ENCODE measurements at regions not wholly inside any gene's neighbourhood (a gene's known extent, or its start where the extent isn't known, plus 50 kb on each side); places are given as distances from the start of the nearest gene placed in this dataset.

DNA sequence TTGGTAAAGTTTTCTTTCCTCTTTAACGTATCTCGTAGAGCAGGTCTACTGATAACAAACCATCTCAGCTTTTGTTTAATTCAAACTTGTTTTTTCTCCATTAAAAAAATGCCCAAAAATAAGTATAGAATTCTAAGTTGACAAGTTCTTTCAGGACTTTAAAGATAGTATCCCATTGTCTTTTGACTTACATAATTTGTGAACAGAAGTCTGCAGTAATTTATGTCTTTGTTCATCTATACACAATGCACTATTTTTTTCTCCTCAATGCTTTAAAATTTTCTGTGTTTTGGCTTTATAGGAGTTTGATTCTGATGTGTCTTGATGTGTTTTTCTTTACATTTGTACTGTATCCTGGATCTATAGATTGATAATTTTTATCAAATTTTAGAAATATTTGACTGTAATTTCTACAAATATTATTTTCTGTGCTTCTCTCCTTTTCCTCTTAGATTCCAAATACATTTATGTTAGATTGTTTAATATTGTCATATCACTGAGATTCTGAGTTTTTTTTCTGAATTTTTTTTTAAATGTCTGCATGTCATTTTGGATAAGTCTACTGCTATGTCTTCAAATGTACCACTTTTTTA lies 143.3 kb downstream of the FTCDNL1 start:
- Mint-ChIP-seq H3K27me3 (peaks cover 7% of the 10 kb centered on the region), H3K4me1 (no peaks in the 10 kb centered on the region), H3K36me3 (ENCODE audit: low read depth) (no peaks in the 10 kb centered on the region), H3K4me3 (no peak overlapping the region), H3K9me3 (ENCODE audit: low read depth) (peaks cover 6% of the 10 kb centered on the region), H3K27ac (no peak overlapping the region)
- CTCF ChIA-PET: interaction anchor here (0.9 kb wide), 1 partner anchor 31 kb away, joined by 3 read pairs; no protein-coding TSS in a partner anchor
- POLR2A ChIA-PET: no interaction called here
- intact Hi-C loops (cut with DNase I, micrococcal nuclease): no loop called here
- DNase-seq (no peak), ATAC-seq (no peak)

DNA sequence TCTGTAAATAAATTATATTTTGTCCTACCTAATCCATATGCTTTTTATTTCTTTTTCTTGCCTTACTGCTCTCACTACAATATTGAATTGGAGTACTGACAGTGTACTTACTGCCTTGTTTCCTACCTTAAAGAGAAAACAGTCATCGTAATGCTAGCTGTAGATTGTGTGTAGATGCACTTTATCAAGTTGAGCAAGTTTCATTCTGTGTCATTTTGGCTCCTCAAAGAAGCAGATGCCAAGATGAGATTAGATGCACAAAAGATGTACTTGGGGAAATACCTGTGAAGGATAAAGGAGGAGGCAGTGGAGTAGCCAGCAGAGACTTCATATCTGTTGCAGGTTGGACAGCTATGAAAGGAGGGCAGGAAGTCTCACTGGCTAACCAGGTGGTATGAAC lies 145.5 kb downstream of the FTCDNL1 start:
- Mint-ChIP-seq H3K27me3 (peaks cover 3% of the 10 kb centered on the region), H3K4me3 (no peak overlapping the region), H3K4me1 (no peaks in the 10 kb centered on the region), H3K36me3 (ENCODE audit: low read depth) (no peaks in the 10 kb centered on the region), H3K9me3 (ENCODE audit: low read depth) (peaks cover 6% of the 10 kb centered on the region), H3K27ac (no peak overlapping the region)
- ChIA-PET POLR2A (no interaction called here), CTCF (interaction anchor here (1.5 to 3.1 kb wide), 2 partner anchors 27 to 32 kb away, joined by 3 to 49 read pairs; no protein-coding TSS in a partner anchor)
- intact Hi-C loops (cut with DNase I, micrococcal nuclease): loop anchor here (2.0 kb wide), 2 partner anchors 33 to 235 kb away; no protein-coding TSS in a partner anchor
- ATAC-seq (peak; percentile 70), DNase-seq (no peak)

DNA sequence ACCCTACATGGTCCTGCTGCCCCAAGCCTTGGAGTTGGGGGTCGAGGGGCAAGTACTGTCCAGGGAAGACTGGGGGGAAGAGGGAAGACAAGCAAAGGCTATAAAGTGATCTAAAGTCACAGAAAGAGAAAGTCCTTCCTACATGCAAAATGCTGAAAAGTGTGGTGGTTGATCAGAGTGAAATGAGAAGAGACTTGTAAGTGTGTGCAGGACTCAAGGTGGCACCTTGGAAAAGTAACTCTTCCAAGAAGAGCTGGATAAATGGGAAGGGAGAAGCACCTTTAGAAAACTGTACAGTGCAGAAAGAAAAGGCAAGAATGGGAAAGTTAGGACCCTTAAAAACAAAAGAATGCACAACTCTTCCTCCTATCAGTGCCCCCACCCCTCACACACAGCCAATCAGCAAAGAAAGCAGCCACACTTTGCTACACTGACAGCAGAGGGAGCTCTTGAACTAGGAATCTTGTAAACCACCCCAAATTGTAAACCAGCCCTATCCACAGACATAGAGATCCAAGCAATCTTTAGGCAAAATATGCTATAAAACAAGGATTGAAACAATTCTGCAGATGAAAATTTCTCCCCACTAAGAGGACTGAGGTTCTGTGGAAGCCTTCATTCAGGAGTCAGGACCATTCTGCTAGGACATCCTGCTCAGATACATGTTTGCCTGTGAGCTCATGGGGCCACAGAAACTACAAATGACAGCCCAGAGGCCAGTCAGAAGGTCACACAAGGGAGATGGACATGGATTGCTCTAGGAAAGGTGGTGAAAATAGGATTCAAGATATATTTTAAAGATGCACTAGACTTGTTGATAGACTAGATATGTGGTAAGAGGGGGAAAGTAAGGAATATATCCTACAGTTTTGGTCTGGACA lies 146.4 kb downstream of the FTCDNL1 start:
- H3K4me1 Mint-ChIP-seq: no peaks in the 10 kb centered on the region
- intact Hi-C loops (cut with DNase I, micrococcal nuclease): loop anchor here (1.0 to 5.0 kb wide), 5 partner anchors 34 to 1473 kb away; no protein-coding TSS in a partner anchor
- H3K4me3 Mint-ChIP-seq: no peak overlapping the region
- peaks cover 3% of the 10 kb centered on the region for H3K27me3 Mint-ChIP-seq
- peak; percentile 61 for ATAC-seq
- peaks cover 6% of the 10 kb centered on the region for H3K9me3 Mint-ChIP-seq (ENCODE audit: low read depth)
- H3K27ac Mint-ChIP-seq: no peak overlapping the region
- H3K36me3 Mint-ChIP-seq (ENCODE audit: low read depth): no peaks in the 10 kb centered on the region
- DNase-seq: peak; percentile 39
- ChIA-PET POLR2A (no interaction called here), CTCF (interaction anchor here (0.7 to 3.1 kb wide), 9 partner anchors 9 to 160 kb away, joined by 3 to 49 read pairs (median 3); no protein-coding TSS in a partner anchor)

DNA sequence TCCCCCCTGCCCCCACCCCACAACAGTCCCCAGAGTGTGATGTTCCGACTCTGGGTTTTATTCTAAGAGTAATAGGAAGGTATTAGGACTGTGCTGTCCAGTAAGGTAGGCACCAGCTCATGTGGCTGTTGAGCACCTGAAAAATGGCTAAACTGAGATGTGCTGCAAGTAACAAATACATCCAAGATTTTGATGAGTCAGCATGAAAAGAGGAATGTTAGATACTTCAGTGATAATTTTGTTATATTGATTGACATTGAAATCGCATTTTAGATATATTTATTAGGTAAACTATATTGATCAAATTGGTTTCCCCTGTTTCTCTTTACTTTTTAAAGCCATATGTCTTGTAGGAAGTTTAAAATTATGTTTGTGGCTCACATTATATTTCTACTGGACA lies 147.8 kb downstream of the FTCDNL1 start:
- DNase-seq (no peak), ATAC-seq (no peak)
- POLR2A ChIA-PET: no interaction called here
- Mint-ChIP-seq H3K36me3 (ENCODE audit: low read depth) (no peaks in the 10 kb centered on the region), H3K4me1 (no peaks in the 10 kb centered on the region), H3K4me3 (no peak overlapping the region), H3K27ac (no peak overlapping the region), H3K27me3 (no peaks in the 10 kb centered on the region), H3K9me3 (ENCODE audit: low read depth) (peaks cover 5% of the 10 kb centered on the region)
- intact Hi-C loops (cut with DNase I, micrococcal nuclease): loop anchor here in 1 of 2 experiments (5.0 kb wide), 1 partner anchor 1474 kb away; no protein-coding TSS in a partner anchor
- CTCF ChIA-PET: interaction anchor here (1.0 to 3.1 kb wide), 3 partner anchors 35 to 200 kb away, joined by 3 to 49 read pairs (median 3); no protein-coding TSS in a partner anchor

DNA sequence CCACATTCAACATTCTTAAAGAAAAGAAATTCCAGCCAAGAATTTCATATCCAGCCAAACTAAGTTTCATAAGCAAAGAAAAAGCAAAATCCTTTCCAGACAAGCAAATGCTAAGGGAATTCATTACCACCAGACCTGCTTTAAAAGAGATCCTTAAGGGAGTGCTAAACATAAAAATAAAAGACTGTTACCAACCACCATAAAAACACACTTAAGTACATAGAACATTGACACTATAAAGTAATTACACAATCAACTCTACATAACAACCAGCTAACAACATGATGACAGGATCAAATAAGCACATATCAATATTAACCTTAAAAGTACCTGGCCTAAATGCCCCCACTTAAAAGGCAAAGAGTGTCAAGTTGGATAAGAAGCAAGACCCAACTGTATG lies 153.5 kb downstream of the FTCDNL1 start:
- POLR2A ChIA-PET: no interaction called here
- Mint-ChIP-seq H3K27me3 (peaks cover 6% of the 10 kb centered on the region), H3K9me3 (ENCODE audit: low read depth) (no peaks in the 10 kb centered on the region), H3K27ac (no peak overlapping the region), H3K4me3 (no peak overlapping the region), H3K36me3 (ENCODE audit: low read depth) (no peaks in the 10 kb centered on the region), H3K4me1 (no peaks in the 10 kb centered on the region)
- DNase-seq (no peak), ATAC-seq (no peak)
- intact Hi-C loops (cut with DNase I, micrococcal nuclease): no loop called here
- CTCF ChIA-PET: no interaction called here

DNA sequence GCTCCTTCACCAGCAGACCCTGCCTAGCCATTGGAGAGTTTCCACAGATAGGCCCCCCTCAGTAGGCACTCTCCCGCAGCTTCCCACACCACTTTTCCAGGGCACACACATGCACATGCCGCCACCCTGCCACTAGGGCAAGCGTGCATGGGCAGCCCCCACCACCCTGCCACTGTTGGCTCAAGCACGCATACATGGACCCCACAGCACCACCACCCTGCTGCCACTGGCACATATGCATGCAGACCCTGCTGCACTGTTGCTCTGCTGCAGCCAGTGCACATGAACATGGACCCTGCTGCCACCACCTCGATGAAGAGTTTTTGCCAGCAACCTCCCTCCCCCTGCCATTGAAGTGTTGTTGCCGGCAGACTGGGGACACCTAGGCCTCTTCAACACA lies 154.9 kb downstream of the FTCDNL1 start:
- intact Hi-C loops (cut with DNase I, micrococcal nuclease): no loop called here
- H3K4me1 Mint-ChIP-seq: no peaks in the 10 kb centered on the region
- ChIA-PET POLR2A (no interaction called here), CTCF (no interaction called here)
- H3K27me3 Mint-ChIP-seq: peaks cover 6% of the 10 kb centered on the region
- H3K4me3 Mint-ChIP-seq: no peak overlapping the region
- DNase-seq: no peak
- H3K27ac Mint-ChIP-seq: no peak overlapping the region
- no peak for ATAC-seq
- no peaks in the 10 kb centered on the region for H3K36me3 Mint-ChIP-seq (ENCODE audit: low read depth)
- H3K9me3 Mint-ChIP-seq (ENCODE audit: low read depth): no peaks in the 10 kb centered on the region

DNA sequence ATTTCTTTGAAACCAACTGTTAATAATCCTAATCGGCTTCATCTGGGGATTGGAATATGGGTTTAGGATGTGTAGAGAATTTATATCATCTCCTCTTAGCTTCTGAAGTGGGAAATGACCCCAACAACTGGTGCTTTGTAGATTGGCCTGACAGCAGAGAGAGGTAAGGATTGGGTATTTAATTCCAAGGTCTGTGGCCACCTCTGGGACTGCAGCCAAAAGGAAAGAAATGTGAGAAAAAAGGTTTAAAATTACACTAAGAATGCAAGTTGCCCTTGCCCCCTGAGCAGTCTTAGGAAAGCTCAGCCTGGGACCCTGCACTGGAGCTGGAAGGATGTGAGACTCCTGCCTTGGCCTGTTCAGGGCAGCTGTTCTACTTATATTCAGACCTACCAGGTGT lies 157.1 kb downstream of the FTCDNL1 start:
- ChIA-PET POLR2A (no interaction called here), CTCF (no interaction called here)
- DNase-seq: no peak
- intact Hi-C loops (cut with DNase I, micrococcal nuclease): no loop called here
- Mint-ChIP-seq H3K4me1 (no peaks in the 10 kb centered on the region), H3K36me3 (ENCODE audit: low read depth) (no peaks in the 10 kb centered on the region), H3K9me3 (ENCODE audit: low read depth) (no peaks in the 10 kb centered on the region), H3K27ac (no peak overlapping the region), H3K4me3 (no peak overlapping the region), H3K27me3 (peaks cover 6% of the 10 kb centered on the region)
- ATAC-seq: no peak

DNA sequence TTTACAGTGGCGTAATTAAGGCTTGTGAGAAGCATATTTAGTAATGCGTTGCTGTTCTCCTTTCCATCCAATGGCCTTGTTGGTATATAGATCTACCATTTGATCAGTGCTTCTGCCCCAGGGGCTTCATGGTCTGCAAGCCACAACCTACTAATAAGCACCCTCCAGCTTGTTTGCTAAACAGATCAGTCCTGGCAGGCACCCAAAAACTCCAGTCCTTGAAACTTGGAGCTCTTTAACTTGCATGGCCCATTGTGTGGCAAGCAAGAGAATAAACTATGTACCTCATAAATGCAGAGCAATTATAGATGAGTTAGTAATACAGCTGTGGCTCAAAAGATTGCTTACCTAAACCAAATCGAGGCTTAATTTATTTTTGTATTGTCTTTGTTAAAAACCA lies 158.5 kb downstream of the FTCDNL1 start:
- ChIA-PET CTCF (no interaction called here), POLR2A (no interaction called here)
- H3K36me3 Mint-ChIP-seq (ENCODE audit: low read depth): no peaks in the 10 kb centered on the region
- peaks cover 6% of the 10 kb centered on the region for H3K27me3 Mint-ChIP-seq
- intact Hi-C loops (cut with DNase I, micrococcal nuclease): no loop called here
- H3K4me1 Mint-ChIP-seq: no peaks in the 10 kb centered on the region
- no peak overlapping the region for H3K4me3 Mint-ChIP-seq
- ATAC-seq (no peak), DNase-seq (no peak)
- H3K27ac Mint-ChIP-seq: no peak overlapping the region
- no peaks in the 10 kb centered on the region for H3K9me3 Mint-ChIP-seq (ENCODE audit: low read depth)

DNA sequence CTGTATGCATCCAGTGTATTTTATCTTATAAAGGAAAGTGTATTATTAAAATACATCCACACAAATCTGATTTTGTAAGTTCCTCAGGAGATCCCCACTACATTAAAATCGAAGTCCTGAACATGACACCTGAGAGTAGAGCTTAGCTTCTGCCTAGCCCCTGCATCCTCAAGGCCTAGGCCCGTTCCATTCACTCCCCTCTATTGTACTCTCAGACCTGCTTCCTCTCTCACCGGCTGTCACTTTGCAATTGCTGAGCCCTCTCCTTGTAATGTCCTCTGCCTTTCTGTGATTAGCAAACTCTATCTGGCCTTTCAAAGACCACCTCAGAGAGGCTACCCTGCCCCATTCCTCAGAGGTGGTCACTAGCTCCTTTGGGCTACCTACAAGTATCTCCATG lies 160.8 kb downstream of the FTCDNL1 start:
- no peaks in the 10 kb centered on the region for H3K9me3 Mint-ChIP-seq (ENCODE audit: low read depth)
- ATAC-seq (no peak), DNase-seq (no peak)
- CTCF ChIA-PET: no interaction called here
- peaks cover 2% of the 10 kb centered on the region for H3K27me3 Mint-ChIP-seq
- no peak overlapping the region for H3K4me3 Mint-ChIP-seq
- POLR2A ChIA-PET: no interaction called here
- H3K36me3 Mint-ChIP-seq (ENCODE audit: low read depth): no peaks in the 10 kb centered on the region
- H3K27ac Mint-ChIP-seq: no peak overlapping the region
- intact Hi-C loops (cut with DNase I, micrococcal nuclease): no loop called here
- H3K4me1 Mint-ChIP-seq: peaks cover 6% of the 10 kb centered on the region

DNA sequence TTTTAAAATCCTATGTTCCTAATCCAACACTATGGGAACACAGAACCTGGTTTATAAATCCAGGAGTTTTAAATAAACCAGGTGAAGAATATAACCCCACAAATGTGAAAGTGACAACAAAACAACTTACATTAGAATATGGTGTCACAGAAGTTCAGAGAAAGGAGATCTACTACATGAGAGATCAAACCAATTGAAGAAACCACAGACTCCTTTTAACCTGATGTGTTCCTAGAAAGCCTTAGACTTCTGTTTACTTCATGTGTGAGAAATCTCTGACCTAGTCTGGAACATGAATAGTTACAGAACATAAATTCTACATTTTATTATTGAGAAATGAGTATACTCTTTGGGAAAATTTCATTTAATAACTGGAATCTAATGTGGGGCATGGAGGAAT lies 165.3 kb downstream of the FTCDNL1 start:
- no peak for DNase-seq
- intact Hi-C loops (cut with DNase I, micrococcal nuclease): no loop called here
- Mint-ChIP-seq H3K9me3 (ENCODE audit: low read depth) (no peaks in the 10 kb centered on the region), H3K27me3 (peaks cover 5% of the 10 kb centered on the region), H3K4me3 (no peak overlapping the region), H3K4me1 (peaks cover 12% of the 10 kb centered on the region), H3K27ac (no peak overlapping the region), H3K36me3 (ENCODE audit: low read depth) (no peaks in the 10 kb centered on the region)
- no peak for ATAC-seq
- POLR2A ChIA-PET: no interaction called here
- CTCF ChIA-PET: no interaction called here

DNA sequence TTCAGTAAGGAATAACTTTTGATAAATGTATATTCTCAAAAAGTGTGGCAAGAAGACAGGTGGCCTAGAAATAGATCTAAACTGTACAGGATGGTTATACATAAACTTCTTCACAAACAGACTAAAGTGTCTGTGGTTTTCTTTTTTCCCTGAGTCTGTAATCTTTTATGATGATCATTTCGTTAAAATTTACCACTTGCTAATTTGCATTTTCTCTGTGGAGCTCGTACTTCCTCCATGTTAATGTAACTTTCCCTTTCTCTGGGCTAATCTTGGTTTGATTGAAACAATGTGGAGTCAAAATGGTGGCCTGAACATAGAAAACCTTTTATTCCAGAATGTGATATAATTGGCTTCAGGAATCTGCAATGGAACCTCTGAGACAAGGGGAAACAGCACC lies 166.2 kb downstream of the FTCDNL1 start:
- Mint-ChIP-seq H3K27me3 (peaks cover 5% of the 10 kb centered on the region), H3K9me3 (ENCODE audit: low read depth) (no peaks in the 10 kb centered on the region), H3K4me1 (peaks cover 12% of the 10 kb centered on the region), H3K27ac (no peak overlapping the region), H3K4me3 (no peak overlapping the region), H3K36me3 (ENCODE audit: low read depth) (no peaks in the 10 kb centered on the region)
- CTCF ChIA-PET: no interaction called here
- intact Hi-C loops (cut with DNase I, micrococcal nuclease): no loop called here
- DNase-seq: no peak
- POLR2A ChIA-PET: no interaction called here
- ATAC-seq: no peak

DNA sequence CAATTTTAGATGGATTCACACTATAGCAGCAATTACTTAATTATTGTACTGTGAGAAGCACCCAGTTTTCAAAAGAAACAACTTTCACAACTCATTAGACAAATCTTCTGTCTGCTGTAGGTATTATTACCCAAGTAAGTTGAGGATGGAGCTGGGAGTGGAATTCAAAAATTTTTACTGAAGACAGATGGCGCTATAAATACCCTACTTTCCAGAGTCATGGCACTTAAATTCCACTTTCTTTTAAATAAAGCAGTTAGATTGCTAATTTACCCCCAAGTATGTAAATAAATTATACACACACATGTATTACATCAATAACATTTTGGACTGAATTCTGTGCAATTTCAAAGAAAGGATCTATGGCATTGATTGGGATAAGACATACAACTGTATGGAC lies 166.8 kb downstream of the FTCDNL1 start:
- ChIA-PET CTCF (no interaction called here), POLR2A (no interaction called here)
- Mint-ChIP-seq H3K36me3 (ENCODE audit: low read depth) (no peaks in the 10 kb centered on the region), H3K27ac (no peak overlapping the region), H3K9me3 (ENCODE audit: low read depth) (no peaks in the 10 kb centered on the region), H3K27me3 (peaks cover 5% of the 10 kb centered on the region), H3K4me1 (peaks cover 12% of the 10 kb centered on the region), H3K4me3 (no peak overlapping the region)
- intact Hi-C loops (cut with DNase I, micrococcal nuclease): no loop called here
- ATAC-seq (no peak), DNase-seq (no peak)

Measured in activated CD4-positive, alpha-beta T cell treated with anti-CD3 and anti-CD28 coated beads for 36 hours (primary cell).